ENCODE measurements at regions not wholly inside any gene's neighbourhood (a gene's known extent, or its start where the extent isn't known, plus 50 kb on each side); places are given as distances from the start of the nearest gene placed in this dataset.

DNA sequence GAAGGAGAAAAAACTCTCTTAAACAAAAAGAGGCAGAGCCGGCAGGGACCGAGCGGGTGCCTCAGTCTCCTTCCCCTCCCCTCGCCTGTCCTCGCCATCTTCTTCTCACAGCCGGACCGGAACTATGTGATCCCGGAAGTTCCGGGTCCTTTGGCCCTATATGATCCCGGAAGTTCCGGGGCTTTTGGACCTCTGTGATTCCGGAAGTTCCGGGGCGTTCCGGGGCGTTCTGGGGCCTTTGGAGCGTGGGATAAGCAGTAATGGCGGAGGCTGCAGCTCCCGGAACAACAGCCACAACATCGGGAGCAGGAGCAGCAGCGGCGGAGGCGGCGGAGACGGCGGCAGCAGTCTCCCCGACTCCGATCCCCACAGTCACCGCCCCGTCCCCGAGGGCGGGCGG lies 98.9 kb upstream of the MED14 start:
- TF ChIP-seq ELF1 (IDR thresholded peaks at IDR 0.05) (peak; percentile 41; the same call in 1 of the 2 replicates), GABPA (IDR thresholded peaks at IDR 0.05; ENCODE audit: low read depth) (peak; percentile 71), RFX5 (IDR thresholded peaks at IDR 0.05; ENCODE audit: low read length) (no peak)
- Histone ChIP-seq H3K9me3 (no peaks in the 10 kb centered on the region), H3K9ac (no peak overlapping the region), H2AFZ (ENCODE audit: low read depth) (no peak overlapping the region), H3K36me3 (replicated peaks in 1 of 2; ENCODE audit: control insufficient read depth in 1 of 2, insufficient read depth in 2 of 2, low read length in 1 of 2) (no peaks in the 10 kb centered on the region), H3K79me2 (ENCODE audit: insufficient read depth) (no peaks in the 10 kb centered on the region), H3K4me2 (no peak overlapping the region), H3K4me3 (ENCODE audit: low read depth in 2 of 2, low read length in 1 of 2) (no peak overlapping the region), H3K9me2 (no peaks in the 10 kb centered on the region), H3K27me3 (ENCODE audit: insufficient read depth) (no peaks in the 10 kb centered on the region; the same call in 1 of the 2 replicates), H4K20me1 (ENCODE audit: insufficient read depth) (no peaks in the 10 kb centered on the region), H3F3A (replicated peaks; ENCODE audit: insufficient read depth) (no peaks in the 10 kb centered on the region), H3K4me1 (ENCODE audit: control insufficient read depth in 1 of 2, insufficient read depth in 2 of 2, low read depth in 1 of 2, low read length in 1 of 2) (no peaks in the 10 kb centered on the region), H3K27ac (ENCODE audit: low read depth in 2 of 2, low read length in 1 of 2) (no peak overlapping the region)
- WGBS (ENCODE audit: low lambda C conversion rate): 66% methylated on average over 33 of the region's 33 CpGs
- ChIA-PET CTCF (no interaction called here), POLR2A (no interaction called here)
- no peak for DNase-seq

DNA sequence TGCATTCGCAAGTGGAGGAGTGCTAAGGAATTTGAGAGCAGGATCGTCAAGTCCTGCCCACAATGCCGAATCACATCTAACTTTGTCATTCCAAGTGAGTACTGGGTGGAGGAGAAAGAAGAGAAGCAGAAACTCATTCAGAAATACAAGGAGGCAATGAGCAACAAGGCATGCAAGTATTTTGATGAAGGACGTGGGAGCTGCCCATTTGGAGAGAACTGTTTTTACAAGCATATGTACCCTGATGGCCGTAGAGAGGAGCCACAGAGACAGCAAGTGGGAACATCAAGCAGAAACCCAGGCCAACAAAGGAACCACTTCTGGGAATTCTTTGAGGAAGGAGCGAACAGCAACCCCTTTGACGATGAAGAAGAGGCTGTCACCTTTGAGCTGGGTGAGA lies 100.2 kb upstream of the MED14 start:
- CTCF ChIA-PET: no interaction called here
- TF ChIP-seq TEAD4 (IDR thresholded peaks at IDR 0.05; ENCODE audit: borderline replicate concordance, insufficient read depth): no peak
- TF ChIP-seq ELF1 (IDR thresholded peaks at IDR 0.05): no peak
- TF ChIP-seq SIN3A (IDR thresholded peaks at IDR 0.05; ENCODE audit: borderline replicate concordance, low read depth, low read length): no peak
- TF ChIP-seq, protein P1, sequence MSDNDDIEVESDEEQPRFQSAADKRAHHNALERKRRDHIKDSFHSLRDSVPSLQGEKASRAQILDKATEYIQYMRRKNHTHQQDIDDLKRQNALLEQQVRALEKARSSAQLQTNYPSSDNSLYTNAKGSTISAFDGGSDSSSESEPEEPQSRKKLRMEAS (IDR thresholded peaks at IDR 0.05; ENCODE audit: low read depth): no peak
- no peak for TF ChIP-seq YY1 (IDR thresholded peaks at IDR 0.05; ENCODE audit: low read depth)
- TF ChIP-seq FOXM1 (IDR thresholded peaks at IDR 0.05; ENCODE audit: low read depth): no peak
- no peak for TF ChIP-seq GABPA (IDR thresholded peaks at IDR 0.05; ENCODE audit: low read depth)
- no peak for TF ChIP-seq EZH2phosphoT487 (IDR thresholded peaks at IDR 0.05; ENCODE audit: borderline replicate concordance, low read depth)
- TF ChIP-seq, protein P2, sequence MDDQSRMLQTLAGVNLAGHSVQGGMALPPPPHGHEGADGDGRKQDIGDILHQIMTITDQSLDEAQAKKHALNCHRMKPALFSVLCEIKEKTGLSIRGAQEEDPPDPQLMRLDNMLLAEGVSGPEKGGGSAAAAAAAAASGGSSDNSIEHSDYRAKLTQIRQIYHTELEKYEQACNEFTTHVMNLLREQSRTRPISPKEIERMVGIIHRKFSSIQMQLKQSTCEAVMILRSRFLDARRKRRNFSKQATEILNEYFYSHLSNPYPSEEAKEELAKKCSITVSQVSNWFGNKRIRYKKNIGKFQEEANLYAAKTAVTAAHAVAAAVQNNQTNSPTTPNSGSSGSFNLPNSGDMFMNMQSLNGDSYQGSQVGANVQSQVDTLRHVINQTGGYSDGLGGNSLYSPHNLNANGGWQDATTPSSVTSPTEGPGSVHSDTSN (IDR thresholded peaks at IDR 0.05): no peak
- no peak for TF ChIP-seq MXI1 (IDR thresholded peaks at IDR 0.05; ENCODE audit: low read depth, low read length)
- TF ChIP-seq, protein P3, sequence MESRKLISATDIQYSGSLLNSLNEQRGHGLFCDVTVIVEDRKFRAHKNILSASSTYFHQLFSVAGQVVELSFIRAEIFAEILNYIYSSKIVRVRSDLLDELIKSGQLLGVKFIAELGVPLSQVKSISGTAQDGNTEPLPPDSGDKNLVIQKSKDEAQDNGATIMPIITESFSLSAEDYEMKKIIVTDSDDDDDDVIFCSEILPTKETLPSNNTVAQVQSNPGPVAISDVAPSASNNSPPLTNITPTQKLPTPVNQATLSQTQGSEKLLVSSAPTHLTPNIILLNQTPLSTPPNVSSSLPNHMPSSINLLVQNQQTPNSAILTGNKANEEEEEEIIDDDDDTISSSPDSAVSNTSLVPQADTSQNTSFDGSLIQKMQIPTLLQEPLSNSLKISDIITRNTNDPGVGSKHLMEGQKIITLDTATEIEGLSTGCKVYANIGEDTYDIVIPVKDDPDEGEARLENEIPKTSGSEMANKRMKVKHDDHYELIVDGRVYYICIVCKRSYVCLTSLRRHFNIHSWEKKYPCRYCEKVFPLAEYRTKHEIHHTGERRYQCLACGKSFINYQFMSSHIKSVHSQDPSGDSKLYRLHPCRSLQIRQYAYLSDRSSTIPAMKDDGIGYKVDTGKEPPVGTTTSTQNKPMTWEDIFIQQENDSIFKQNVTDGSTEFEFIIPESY (IDR thresholded peaks at IDR 0.05; ENCODE audit: borderline replicate concordance, low read depth): no peak
- no peak for TF ChIP-seq NRF1 (IDR thresholded peaks at IDR 0.05; ENCODE audit: low read depth, low read length)
- TF ChIP-seq, protein P4, sequence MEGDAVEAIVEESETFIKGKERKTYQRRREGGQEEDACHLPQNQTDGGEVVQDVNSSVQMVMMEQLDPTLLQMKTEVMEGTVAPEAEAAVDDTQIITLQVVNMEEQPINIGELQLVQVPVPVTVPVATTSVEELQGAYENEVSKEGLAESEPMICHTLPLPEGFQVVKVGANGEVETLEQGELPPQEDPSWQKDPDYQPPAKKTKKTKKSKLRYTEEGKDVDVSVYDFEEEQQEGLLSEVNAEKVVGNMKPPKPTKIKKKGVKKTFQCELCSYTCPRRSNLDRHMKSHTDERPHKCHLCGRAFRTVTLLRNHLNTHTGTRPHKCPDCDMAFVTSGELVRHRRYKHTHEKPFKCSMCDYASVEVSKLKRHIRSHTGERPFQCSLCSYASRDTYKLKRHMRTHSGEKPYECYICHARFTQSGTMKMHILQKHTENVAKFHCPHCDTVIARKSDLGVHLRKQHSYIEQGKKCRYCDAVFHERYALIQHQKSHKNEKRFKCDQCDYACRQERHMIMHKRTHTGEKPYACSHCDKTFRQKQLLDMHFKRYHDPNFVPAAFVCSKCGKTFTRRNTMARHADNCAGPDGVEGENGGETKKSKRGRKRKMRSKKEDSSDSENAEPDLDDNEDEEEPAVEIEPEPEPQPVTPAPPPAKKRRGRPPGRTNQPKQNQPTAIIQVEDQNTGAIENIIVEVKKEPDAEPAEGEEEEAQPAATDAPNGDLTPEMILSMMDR (IDR thresholded peaks at IDR 0.05): no peak
- no peak for TF ChIP-seq CHD2 (IDR thresholded peaks at IDR 0.05; ENCODE audit: low read length, partially characterized antibody)
- no peak for TF ChIP-seq JUND (IDR thresholded peaks at IDR 0.05)
- TF ChIP-seq, protein P5, sequence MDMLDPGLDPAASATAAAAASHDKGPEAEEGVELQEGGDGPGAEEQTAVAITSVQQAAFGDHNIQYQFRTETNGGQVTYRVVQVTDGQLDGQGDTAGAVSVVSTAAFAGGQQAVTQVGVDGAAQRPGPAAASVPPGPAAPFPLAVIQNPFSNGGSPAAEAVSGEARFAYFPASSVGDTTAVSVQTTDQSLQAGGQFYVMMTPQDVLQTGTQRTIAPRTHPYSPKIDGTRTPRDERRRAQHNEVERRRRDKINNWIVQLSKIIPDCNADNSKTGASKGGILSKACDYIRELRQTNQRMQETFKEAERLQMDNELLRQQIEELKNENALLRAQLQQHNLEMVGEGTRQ (IDR thresholded peaks at IDR 0.05; ENCODE audit: borderline replicate concordance, low read depth, low read length): no peak
- TF ChIP-seq, protein P6, sequence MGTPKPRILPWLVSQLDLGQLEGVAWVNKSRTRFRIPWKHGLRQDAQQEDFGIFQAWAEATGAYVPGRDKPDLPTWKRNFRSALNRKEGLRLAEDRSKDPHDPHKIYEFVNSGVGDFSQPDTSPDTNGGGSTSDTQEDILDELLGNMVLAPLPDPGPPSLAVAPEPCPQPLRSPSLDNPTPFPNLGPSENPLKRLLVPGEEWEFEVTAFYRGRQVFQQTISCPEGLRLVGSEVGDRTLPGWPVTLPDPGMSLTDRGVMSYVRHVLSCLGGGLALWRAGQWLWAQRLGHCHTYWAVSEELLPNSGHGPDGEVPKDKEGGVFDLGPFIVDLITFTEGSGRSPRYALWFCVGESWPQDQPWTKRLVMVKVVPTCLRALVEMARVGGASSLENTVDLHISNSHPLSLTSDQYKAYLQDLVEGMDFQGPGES (IDR thresholded peaks at IDR 0.05; ENCODE audit: low read depth, low read length): no peak
- TF ChIP-seq RCOR1 (IDR thresholded peaks at IDR 0.05; ENCODE audit: low read length): no peak
- Histone ChIP-seq H3K27ac (ENCODE audit: low read depth in 2 of 2, low read length in 1 of 2) (no peak overlapping the region), H3K4me2 (no peak overlapping the region), H3K79me2 (ENCODE audit: insufficient read depth) (no peaks in the 10 kb centered on the region), H4K20me1 (ENCODE audit: insufficient read depth) (no peaks in the 10 kb centered on the region), H3K9me2 (no peaks in the 10 kb centered on the region), H3K4me3 (ENCODE audit: low read depth in 2 of 2, low read length in 1 of 2) (no peak overlapping the region), H3K9ac (no peak overlapping the region), H3K36me3 (replicated peaks in 1 of 2; ENCODE audit: control insufficient read depth in 1 of 2, insufficient read depth in 2 of 2, low read length in 1 of 2) (no peaks in the 10 kb centered on the region), H3K9me3 (no peaks in the 10 kb centered on the region), H3F3A (replicated peaks; ENCODE audit: insufficient read depth) (no peaks in the 10 kb centered on the region), H3K27me3 (ENCODE audit: insufficient read depth) (no peaks in the 10 kb centered on the region; the same call in 1 of the 2 replicates), H2AFZ (ENCODE audit: low read depth) (no peak overlapping the region), H3K4me1 (ENCODE audit: control insufficient read depth in 1 of 2, insufficient read depth in 2 of 2, low read depth in 1 of 2, low read length in 1 of 2) (no peaks in the 10 kb centered on the region)
- POLR2A ChIA-PET: no interaction called here
- WGBS (ENCODE audit: low lambda C conversion rate): 53% methylated on average over 7 of the region's 7 CpGs
- no peak for DNase-seq
